H9 (cell line): ENCODE measurements at regions not wholly inside any gene's neighbourhood (a gene's known extent, or its start where the extent isn't known, plus 50 kb on each side); places are given as distances from the start of the nearest gene placed in this dataset.

Source experiments
- DNase-seq: peaks from one replicate; pipeline ENCODE4 v3.0.0-alpha.2; 2017
- H2AFZ ChIP-seq: one replicate; pipeline ENCODE4 v1.6.1; 2013; ENCODE audit warnings: mild to moderate bottlenecking, low read length, control low read depth, moderate library complexity
- H2AK5ac ChIP-seq: 2 replicates; pipeline ENCODE4 v1.6.1; 2013; ENCODE audit warnings: low read length, control low read depth, mixed read lengths; ENCODE audit not compliant: insufficient read length
- H2BK120ac ChIP-seq: one replicate; pipeline ENCODE4 v1.6.1; 2013; ENCODE audit warnings: low read depth, mild to moderate bottlenecking, low read length, control low read depth, inconsistent platforms; ENCODE audit not compliant: poor library complexity, severe bottlenecking
- H2BK12ac ChIP-seq: 2 replicates; pipeline ENCODE4 v1.6.1; 2013; ENCODE audit warnings: low read length, control low read depth, mixed read lengths, low read depth; ENCODE audit not compliant: insufficient read length
- H2BK15ac ChIP-seq: 2 replicates; pipeline ENCODE4 v1.6.1; 2013; ENCODE audit warnings: low read depth, low read length, control low read depth
- H2BK20ac ChIP-seq: one replicate; pipeline ENCODE4 v1.6.1; 2013; ENCODE audit warnings: low read depth, mild to moderate bottlenecking, low read length, control low read depth, inconsistent platforms; ENCODE audit not compliant: poor library complexity, severe bottlenecking
- H2BK5ac ChIP-seq: 2 replicates; pipeline ENCODE4 v1.6.1; 2013; ENCODE audit warnings: low read length, control low read depth, mixed read lengths; ENCODE audit not compliant: insufficient read length
- H3K14ac ChIP-seq: 2 replicates; pipeline ENCODE4 v1.6.1; 2013; ENCODE audit warnings: low read length, control low read depth; ENCODE audit not compliant: insufficient read depth
- H3K18ac ChIP-seq: 2 replicates; pipeline ENCODE4 v1.6.1; 2013; ENCODE audit warnings: low read depth, mild to moderate bottlenecking, mixed read lengths, low read length, control low read depth; ENCODE audit not compliant: insufficient read length
- H3K23ac ChIP-seq: 2 replicates; pipeline ENCODE4 v1.6.1; 2013; ENCODE audit warnings: low read length, control low read depth, mixed read lengths, low read depth; ENCODE audit not compliant: insufficient read length
- H3K23me2 ChIP-seq: 2 replicates; pipeline ENCODE4 v1.6.1; 2013; ENCODE audit warnings: low read depth, mild to moderate bottlenecking, mixed read lengths, low read length, control low read depth; ENCODE audit not compliant: insufficient read length, poor library complexity, severe bottlenecking
- H3K27ac ChIP-seq: 2 replicates; pipeline ENCODE4 v1.5.1; 2013; ENCODE audit warnings: low read length, control low read depth, mixed read lengths, low read depth; ENCODE audit not compliant: insufficient read length
- H3K27me3 ChIP-seq: 2 replicates; pipeline ENCODE4 v1.6.1; 2013; ENCODE audit warnings: low read length, control low read depth, inconsistent platforms; ENCODE audit not compliant: insufficient read depth
- H3K4ac ChIP-seq: 2 replicates; pipeline ENCODE4 v1.6.1; 2013; ENCODE audit warnings: low read depth, mild to moderate bottlenecking, control low read depth, inconsistent platforms, low read length, moderate library complexity
- H3K4me1 ChIP-seq: 2 replicates; pipeline ENCODE4 v1.6.1; 2013; ENCODE audit warnings: low read length, control low read depth, inconsistent platforms; ENCODE audit not compliant: insufficient read depth
- H3K4me2 ChIP-seq: 2 replicates; pipeline ENCODE4 v1.6.1; 2013; ENCODE audit warnings: low read length, control low read depth, mixed read lengths; ENCODE audit not compliant: insufficient read length, insufficient read depth
- H3K56ac ChIP-seq: 2 replicates; pipeline ENCODE4 v1.6.1; 2013; ENCODE audit warnings: low read depth, mild to moderate bottlenecking, mixed read lengths, low read length, control low read depth; ENCODE audit not compliant: insufficient read length
- H3K79me1 ChIP-seq: 2 replicates; pipeline ENCODE4 v1.6.1; 2013; ENCODE audit warnings: low read depth, mild to moderate bottlenecking, moderate library complexity, low read length, control low read depth, inconsistent platforms; ENCODE audit not compliant: insufficient read depth, poor library complexity, severe bottlenecking
- H3K79me2 ChIP-seq: 2 replicates; pipeline ENCODE4 v1.6.1; 2013; ENCODE audit warnings: low read length, control low read depth, inconsistent platforms; ENCODE audit not compliant: insufficient read depth
- H3K9ac ChIP-seq: 2 replicates; pipeline ENCODE4 v1.6.1; 2013; ENCODE audit warnings: low read length, control low read depth, mixed read lengths; ENCODE audit not compliant: insufficient read length; ENCODE audit errors: extremely low read depth
- H3K9me3 ChIP-seq: one replicate; pipeline ENCODE4 v1.6.1; 2013; ENCODE audit warnings: low read depth, low read length, inconsistent platforms; ENCODE audit not compliant: control insufficient read depth
- H3T11ph ChIP-seq: one replicate; pipeline ENCODE4 v1.6.1; 2013; ENCODE audit warnings: mild to moderate bottlenecking, low read length, control low read depth, inconsistent platforms
- H4K20me1 ChIP-seq: one replicate; pipeline ENCODE4 v1.6.1; 2013; ENCODE audit not compliant: control insufficient read depth, insufficient read length, insufficient read depth
- H4K5ac ChIP-seq: 2 replicates; pipeline ENCODE4 v1.6.1; 2013; ENCODE audit warnings: low read depth, mild to moderate bottlenecking, mixed read lengths, low read length, control low read depth; ENCODE audit not compliant: insufficient read length
- H4K8ac ChIP-seq: replicated peaks from 2 replicates; pipeline ENCODE4 v1.6.1; 2013; ENCODE audit warnings: low read length, control low read depth, mixed read lengths, low read depth; ENCODE audit not compliant: insufficient read length
- H4K91ac ChIP-seq: 2 replicates; pipeline ENCODE4 v1.6.1; 2013; ENCODE audit warnings: low read depth, mild to moderate bottlenecking, moderate library complexity, mixed read lengths, low read length, control low read depth; ENCODE audit not compliant: insufficient read length
- H3K27ac Mint-ChIP-seq, 3 experiments: 2 replicates in 2 of 3; 3 replicates in 1 of 3; pipeline ENCODE4 v1.8.0; 2020 to 2021; ENCODE audit warnings: mixed read lengths in 3 of 3, mild to moderate bottlenecking in 1 of 3, moderate library complexity in 1 of 3
- H3K27me3 Mint-ChIP-seq: 2 replicates; pipeline ENCODE4 v1.8.0; 2021; ENCODE audit warnings: low read depth, mild to moderate bottlenecking, moderate library complexity, mixed read lengths
- H3K36me3 Mint-ChIP-seq, 3 experiments: 2 replicates in 2 of 3; 3 replicates in 1 of 3; pipeline ENCODE4 v1.8.0; 2020 to 2021; ENCODE audit warnings: low read depth in 3 of 3, mixed read lengths in 3 of 3; ENCODE audit not compliant: insufficient read depth in 1 of 3
- H3K4me1 Mint-ChIP-seq, 2 experiments: 2 replicates each; pipeline ENCODE4 v1.8.0; 2020; ENCODE audit warnings: mixed read lengths in 2 of 2
- H3K4me3 Mint-ChIP-seq, 2 experiments: 2 replicates in 1 of 2; 3 replicates in 1 of 2; pipeline ENCODE4 v1.8.0; 2020 to 2021; ENCODE audit warnings: mild to moderate bottlenecking in 2 of 2, mixed read lengths in 2 of 2, moderate library complexity in 1 of 2
- H3K9me3 Mint-ChIP-seq, 2 experiments: 2 replicates in 1 of 2; 3 replicates in 1 of 2; pipeline ENCODE4 v1.8.0; 2020; ENCODE audit warnings: mild to moderate bottlenecking in 2 of 2, mixed read lengths in 2 of 2, moderate library complexity in 1 of 2
- CTCF ChIP-seq: fragments of 200-600 bp; sonication (generic); conservative IDR thresholded peaks from 3 replicates; pipeline ENCODE4 v1.8.0; 2021; ENCODE audit warnings: antibody characterized with exemption, mild to moderate bottlenecking
- WGBS: extraction: QIAGEN DNeasy Blood & Tissue Kit; methylation state at CpG from one replicate; pipeline ENCODE4 v1.1.7; 2013; ENCODE audit warnings: missing lambda C conversion rate, low lambda C conversion rate, mixed read lengths; ENCODE audit not compliant: insufficient read length; ENCODE audit errors: extremely low coverage; 5-methylcytosine and 5-hydroxymethylcytosine counted together

GRCh38 chr3:27889745-27890144, 167.6 kb upstream of the EOMES start:
- Histone ChIP-seq H2AFZ (no peak overlapping the region), H3T11ph (no peak overlapping the region), H4K8ac (no peak overlapping the region), H2BK15ac (no peak overlapping the region), H2BK12ac (no peak overlapping the region), H3K79me2 (no peaks in the 10 kb centered on the region), H3K18ac (no peak overlapping the region), H3K9ac (no peak overlapping the region), H2BK120ac (no peak overlapping the region), H3K27ac (no peak overlapping the region), H2BK5ac (no peak overlapping the region), H2BK20ac (no peak overlapping the region), H3K4ac (no peak overlapping the region), H3K27me3 (no peaks in the 10 kb centered on the region), H2AK5ac (no peak overlapping the region), H4K5ac (no peak overlapping the region), H3K23me2 (no peaks in the 10 kb centered on the region), H3K14ac (no peak overlapping the region), H3K79me1 (no peaks in the 10 kb centered on the region), H4K20me1 (no peaks in the 10 kb centered on the region), H3K4me2 (no peak overlapping the region), H3K4me1 (peaks cover 7% of the 10 kb centered on the region; the same call in 1 of the 2 replicates), H3K23ac (no peak overlapping the region), H4K91ac (no peak overlapping the region), H3K9me3 (no peaks in the 10 kb centered on the region), H3K56ac (no peak overlapping the region)
- Mint-ChIP-seq H3K27me3 (no peaks in the 10 kb centered on the region), H3K9me3 (0 out of 5 replicates have a peak, but pooled peaks cover 0 to 4% of the 10 kb centered on the region in 2 experiments), H3K4me1 (peaks cover 24 to 27% of the 10 kb centered on the region in 2 experiments), H3K27ac (no peak overlapping the region), H3K4me3 (no peak overlapping the region), H3K36me3 (peaks cover 0 to 6% (median 0%) of the 10 kb centered on the region in 3 experiments; a peak in 1 of 7 replicates)
- WGBS = no CpG with 5 or more reads among the region's 4 CpGs
- DNase-seq = no peak
- TF ChIP-seq CTCF = no peak
